Stimulated activated CD4-positive, alpha-beta T cell treated with anti-CD3 and anti-CD28 coated beads, TNF-alpha, amount 100 ng/mL, for 48 hours (primary cell): ENCODE measurements at regions not wholly inside any gene's neighbourhood (a gene's known extent, or its start where the extent isn't known, plus 50 kb on each side); places are given as distances from the start of the nearest gene placed in this dataset.

Source experiments
- DNase-seq, 3 donors: peaks; one replicate each; pipeline ENCODE4 v3.0.0-alpha.2; 2020; ENCODE audit warnings: low read depth in 3 of 3

DNA sequence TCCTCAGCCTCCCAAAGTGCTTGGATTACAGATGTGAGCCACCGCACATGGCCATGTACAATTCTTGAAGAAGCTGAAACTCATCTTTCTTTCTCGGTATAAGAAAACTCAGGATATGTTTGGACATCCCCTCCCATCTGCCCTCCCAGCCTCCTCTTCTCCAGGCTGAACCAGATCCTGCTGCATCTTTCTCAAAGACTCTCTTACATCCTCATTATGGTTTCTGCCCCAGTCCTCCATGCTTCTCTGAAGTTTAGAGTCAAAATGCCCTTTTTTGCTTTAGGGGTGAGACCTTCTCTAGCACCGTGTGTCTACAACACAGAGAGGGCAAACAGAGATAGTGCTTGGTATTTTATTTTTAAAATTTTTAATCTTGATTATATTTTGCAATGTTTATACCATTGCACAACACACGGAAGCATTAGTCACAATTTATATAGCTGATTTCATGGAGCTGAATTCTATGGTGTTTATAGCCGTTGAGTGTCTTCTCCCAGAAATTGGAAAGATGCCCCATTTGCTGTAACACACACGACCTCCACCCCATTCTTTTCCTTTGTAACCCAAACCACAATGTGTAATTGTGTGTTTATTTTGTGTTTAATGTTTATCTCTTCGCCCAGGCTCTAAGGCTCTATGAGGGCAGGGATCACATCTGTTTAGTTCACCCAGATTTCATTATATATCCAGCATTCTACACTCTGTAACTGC lies 206.0 kb upstream of the TNP1 start:
- no peak for DNase-seq

DNA sequence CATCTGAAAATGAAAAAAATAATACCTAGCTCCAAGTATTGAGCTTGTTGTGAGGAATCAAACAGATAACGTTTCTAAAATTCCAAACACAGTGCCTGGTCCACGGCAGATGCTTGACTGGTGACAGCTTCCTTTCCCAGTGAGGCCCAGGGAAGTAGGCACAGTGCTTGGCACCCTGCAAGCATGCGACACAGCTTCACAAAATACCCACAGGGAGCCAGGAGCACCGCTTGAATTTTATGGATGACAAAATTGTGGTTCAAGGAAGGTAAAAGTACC lies 205.1 kb upstream of the TNP1 start:
- DNase-seq: no peak

DNA sequence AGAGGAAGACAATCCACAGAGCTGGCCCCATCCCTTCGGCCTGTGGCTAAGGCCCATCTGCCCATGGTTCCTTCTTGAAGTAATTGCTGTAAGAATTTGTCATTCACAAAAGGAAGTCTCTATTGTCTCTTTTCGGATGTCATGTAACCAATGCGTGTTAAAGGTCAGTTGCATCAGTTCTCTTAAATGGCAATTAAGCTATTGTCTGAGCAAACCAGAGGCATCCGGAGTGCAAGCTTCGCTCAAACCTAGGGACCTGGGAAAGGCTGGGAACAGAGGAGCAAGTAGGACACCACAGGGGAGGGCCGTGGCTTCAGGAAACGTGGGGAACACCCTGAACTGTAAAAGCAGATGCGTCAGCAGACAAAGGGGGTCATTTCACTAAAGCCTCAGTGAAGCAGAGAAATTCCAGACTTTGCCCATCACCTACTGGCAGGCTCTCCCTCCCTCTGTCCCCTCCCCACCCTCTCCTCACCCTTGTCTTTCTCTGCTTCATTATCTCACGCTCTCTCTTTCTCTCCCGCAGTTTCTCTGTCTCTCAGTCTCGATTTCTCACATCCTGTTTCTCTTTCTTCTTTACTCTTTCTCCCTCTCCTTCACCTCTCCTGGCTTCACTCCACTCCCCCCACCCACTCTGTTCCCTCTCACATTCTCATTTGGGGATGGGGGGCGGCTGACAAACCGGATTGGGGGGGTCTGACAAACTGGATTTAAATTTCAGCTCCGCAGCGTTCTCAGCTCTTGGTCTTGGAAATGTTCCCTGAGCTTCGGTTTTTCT lies 204.6 kb upstream of the TNP1 start:
- no peak for DNase-seq

DNA sequence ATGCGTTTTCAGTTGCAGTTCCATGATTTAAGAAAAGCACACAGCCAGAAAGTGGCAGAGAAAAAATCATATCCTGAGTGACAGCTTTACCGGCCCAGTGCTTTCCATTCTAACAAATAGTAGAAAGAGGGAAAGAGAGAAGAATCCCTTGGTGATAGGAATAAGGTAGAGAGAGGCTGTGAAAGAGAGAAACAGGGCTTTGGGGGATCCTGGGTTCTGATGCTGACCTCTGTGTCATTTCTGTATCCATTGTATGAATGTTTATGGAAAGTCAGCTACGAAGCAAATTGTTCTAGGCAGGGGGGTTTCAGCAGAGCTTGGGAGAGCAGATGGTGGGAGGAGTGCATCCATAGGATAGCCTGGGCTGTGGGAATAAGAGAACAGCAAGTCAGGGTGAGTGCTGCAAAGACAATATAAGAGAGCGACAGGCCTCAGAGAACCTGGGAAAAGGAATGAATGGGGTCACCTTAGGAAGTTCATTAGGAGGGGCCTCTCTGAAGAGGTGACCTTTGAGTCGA lies 203.4 kb upstream of the TNP1 start:
- DNase-seq: no peak

DNA sequence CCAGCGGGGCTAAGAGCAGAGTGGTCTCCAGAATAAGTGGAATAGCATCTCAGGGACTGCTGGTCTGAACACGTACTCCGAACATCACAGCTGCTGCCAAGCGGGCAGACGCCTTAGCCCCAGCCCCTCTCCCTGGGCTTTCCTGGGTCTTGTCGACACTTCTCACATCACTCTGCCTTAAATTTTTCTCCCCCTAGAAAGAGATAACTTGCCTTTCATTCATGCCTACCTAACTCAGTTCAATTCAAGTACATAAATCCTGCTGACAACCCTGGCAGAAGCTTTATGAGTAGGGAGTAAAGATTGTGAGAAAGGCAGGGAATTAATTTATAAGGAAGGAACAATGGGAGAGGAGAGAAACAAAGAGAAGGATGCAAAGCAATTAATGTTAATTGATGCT lies 202.9 kb upstream of the TNP1 start:
- no peak for DNase-seq

DNA sequence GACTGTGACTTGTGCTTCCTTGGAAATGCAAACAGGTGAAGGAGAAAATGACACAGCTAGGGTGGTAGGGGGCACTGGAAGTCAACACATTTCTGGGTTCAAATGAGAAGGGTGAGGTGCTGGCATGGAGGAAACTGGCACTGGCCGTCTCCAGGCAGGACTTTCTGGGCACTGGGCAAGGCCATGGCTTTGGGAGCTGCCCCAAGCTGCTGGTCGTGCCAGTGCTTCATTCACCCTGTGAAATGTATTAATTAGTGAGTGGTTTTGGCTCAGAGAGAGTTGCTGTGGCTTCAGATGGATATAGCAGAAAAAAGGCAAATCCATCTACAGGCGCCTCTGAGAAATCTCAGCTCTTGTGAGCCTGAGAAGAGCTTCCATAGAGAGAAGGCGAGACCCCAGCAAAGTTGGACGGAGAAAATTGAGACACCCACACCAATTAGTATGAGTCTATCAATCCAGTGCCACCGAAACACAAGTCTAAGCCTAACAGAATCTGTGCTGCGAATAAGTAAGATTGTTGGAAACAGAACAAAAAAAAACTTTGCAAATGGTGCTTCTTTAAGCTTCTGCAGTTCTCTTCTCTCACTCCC lies 202.1 kb upstream of the TNP1 start:
- DNase-seq: no peak

DNA sequence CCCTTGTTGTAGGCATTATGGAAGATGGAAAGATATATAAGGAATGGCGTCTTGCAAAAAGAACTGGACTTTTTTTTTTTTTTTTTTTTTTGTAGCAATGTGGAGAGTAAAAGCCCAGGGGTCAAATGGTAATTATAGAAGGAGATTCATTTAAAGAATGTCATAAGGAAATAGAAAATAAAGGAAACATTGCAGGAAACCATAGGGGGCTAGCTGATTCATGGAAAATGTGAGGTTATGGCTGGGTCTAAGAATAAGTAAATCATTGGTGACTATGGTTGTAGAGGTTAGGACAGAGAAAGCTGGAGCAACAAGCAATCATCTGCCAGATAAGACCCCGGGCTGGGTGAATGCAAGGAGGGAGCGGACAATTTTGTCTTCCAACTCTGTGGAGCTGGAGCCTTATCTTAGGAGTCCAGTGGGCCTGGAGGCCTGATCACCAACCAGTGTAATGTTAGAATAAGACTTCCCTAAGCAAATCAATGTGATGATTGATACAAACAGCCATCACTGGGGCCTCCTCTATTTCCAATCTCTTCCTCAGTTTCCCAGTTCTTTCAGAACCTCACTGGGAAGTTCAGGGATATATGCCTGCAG lies 201.2 kb upstream of the TNP1 start:
- DNase-seq: no peak

DNA sequence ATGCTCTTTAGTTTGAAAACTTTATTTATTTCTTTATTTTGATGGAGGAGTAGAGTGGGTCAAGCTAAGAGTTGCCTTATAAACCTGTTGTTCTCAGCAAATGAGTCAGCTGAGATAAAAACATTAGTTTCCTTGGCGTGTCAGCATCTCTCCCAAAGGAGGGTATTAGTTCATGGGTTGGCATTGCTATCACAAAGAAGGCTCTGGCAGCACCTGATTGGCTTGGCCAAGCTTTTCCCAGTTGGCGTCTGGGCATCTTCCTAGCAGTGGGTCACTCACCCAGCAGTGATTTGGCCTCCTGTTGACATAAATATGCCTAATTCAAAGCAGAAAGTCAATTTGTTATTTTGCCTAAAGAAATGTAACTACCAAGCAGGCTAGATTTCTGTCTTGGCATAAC lies 200.7 kb upstream of the TNP1 start:
- no peak for DNase-seq

DNA sequence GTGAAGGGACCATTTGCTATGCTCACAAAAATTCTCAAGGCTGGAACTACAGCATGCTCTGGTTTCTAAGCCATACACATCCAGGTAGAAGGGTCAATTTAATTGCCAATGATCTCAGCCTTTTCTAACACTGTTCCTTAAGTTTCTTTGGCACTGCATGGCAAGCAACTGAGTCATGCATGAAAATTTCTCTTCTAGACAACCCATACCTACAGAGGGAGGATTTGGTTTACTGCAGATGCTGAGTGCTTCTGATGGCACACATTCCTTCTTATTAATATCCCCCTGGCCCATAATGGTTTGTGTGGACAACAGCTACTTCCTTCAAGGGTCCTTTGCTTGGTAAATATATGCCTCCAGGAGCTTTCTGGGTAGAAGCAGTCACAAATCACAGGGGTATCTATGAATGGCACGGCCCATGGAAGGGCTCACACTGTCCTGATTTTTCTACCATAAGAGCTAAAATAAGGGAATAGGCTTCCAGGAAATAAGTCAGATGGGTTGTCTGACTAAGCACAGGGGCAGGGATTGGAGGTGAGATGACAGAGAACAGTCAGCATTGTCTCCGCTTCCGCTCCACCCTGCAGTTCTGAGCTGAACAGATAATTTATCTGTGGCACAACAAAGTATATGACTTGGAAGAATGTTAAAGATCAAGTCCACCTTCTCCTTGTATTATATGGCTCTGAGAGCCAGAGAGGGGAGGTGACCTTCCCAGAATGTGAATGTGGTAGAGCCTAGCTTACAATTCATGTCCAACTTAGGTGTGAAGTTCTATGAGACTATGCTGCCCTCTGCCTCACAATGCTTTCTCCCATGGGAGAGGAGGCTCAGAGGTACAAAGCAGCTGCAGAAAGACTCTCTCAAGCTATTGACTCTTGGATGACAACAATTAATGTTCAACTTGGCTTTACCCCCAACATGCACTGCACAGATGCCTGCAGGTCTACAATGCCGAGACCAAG lies 199.2 kb upstream of the TNP1 start:
- DNase-seq: no peak

DNA sequence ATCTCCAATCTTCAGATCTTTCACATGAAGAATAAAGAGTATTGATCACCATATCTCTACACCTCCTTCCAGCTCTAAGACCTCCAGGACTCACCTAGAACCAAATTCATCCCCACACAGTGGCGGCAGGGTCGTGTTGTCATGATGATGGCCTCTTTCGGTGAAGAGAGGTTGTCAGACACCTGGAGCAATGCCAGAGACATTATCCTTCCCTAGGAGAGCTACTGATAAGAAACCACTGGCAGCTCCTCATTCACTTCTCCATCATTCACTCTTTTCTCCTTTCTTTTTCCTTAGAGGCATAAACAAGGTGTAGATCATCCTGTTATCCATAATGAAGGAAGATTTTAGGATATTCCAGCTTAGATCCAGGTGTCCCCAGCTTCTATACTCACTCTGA lies 197.9 kb upstream of the TNP1 start:
- DNase-seq: no peak

DNA sequence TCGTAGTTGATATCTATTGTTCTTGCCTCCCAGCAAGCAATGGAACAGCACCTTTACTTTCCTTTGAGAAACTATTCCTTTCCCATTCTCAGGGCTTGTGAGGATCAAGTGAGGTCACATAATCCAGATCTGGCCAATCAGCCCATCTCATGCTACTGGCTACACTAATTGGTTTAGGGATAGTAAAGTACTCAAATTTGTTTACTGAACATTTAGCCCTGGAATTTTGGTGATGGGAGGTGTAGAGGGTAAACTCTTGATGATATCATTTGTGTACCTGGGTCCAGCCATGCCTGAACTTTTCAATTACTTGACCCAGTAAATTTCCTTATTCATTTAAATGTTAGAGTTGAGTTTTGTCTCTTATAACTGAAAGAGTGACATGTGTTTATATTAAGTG lies 195.8 kb upstream of the TNP1 start:
- DNase-seq: no peak

DNA sequence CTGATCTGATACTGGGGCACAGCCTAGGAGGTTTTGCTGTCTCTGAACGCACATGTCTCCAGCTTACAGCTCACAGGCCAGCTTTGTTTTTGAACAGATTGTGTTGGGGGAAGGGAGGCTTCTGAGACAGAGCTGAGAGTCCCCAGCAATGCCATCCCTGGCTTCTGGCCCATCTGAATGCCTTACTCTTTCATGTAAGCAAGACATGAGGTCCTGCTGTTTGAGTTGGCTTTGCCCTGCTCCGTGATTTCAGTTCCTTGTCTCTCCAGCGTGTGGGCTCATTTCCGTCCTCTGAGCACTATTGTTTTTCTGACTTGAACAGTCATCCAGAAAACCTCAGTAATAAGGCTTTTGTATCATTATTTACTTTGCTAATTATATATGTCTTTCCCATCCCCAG lies 194.9 kb upstream of the TNP1 start:
- DNase-seq: no peak

DNA sequence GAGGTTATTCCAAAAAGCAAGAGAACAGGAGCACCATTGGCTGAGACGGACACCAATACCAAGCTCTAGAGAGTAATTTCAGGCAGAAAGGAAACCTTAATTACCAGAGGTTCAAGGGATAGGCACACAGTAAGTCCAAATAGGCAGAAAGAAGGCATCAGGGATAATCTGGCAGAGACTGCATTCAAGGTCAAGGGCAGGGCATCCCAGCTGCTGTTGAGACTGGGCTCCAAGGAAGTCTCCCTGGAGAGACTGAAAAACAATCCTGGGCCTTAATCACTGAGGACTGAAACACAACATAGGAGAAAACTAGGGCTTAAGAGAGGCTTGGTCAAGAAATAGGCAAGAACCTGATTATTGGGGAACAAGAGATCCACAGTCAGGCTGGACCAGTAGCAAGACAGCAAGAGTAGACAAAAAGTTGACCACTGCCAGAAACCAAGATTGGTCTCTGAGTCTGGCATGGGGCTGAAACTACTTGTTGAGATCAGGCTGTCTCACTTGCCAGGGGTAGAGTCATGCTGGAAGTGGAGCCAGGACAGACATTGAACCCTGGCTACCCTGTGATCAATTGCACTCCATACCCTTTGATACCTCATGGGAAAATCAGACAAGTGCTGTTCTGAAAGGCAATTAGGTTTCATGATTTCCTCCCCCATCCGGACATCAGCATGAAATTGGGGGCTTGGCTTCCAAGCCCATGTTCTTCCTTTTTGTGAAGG lies 193.2 kb upstream of the TNP1 start:
- DNase-seq: no peak

DNA sequence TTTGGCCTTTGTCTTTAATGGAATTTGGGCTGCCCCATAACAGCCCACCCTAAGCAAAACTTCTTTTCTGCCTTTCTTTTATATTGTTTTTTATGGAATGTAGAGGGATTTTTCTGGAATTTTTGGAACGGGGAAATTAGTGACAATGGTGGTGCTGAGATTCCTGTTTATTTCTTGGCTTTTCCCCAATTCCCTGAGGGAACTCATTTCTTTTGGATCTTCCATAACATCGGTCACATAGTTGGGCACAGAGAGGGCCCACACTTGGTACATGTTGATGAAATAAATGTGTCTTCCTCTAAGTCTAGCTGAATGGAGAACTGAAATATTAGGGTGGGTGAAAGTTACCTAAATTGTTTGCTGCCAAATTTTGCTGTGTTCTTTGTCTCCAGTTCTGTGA lies 191.6 kb upstream of the TNP1 start:
- no peak for DNase-seq

DNA sequence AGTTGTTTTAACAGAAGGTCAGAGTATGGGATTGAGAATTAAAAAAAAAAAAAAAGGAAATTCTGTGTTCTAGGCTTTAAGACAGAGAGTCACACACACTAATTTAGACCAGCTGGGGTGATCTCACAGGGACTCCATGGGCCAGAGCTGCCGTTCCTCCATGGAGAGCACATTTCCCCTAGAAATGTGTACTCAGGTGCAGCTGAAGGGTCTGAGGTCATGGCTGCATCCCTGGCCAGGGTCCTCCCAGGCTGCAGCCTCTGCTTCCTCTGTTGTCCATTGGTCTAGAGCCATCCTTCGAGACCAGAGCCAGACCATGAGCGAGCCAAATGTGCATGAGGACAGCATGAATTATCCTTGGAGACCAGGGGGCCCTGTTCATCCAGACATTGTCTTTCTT lies 190.1 kb upstream of the TNP1 start:
- no peak for DNase-seq

DNA sequence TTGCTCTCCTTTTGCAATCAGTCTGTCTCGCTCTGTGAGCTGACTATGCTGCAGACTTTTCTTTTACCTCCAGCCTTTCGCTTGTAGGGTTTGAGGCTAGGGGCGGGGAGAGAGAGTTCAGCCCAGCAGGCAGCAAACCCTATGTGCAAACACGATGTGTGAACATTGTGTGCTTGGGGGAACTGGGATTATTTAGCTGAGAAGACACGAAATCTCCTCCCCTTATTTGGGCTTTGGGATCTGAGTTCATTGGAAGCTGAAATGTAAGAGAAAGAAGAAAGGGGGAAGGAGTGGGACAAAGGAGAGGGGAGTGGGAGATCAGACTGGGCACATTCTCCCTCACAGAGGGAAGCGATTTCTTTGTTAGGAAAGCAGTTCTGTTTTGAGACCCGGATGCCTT lies 189.6 kb upstream of the TNP1 start:
- DNase-seq: no peak

DNA sequence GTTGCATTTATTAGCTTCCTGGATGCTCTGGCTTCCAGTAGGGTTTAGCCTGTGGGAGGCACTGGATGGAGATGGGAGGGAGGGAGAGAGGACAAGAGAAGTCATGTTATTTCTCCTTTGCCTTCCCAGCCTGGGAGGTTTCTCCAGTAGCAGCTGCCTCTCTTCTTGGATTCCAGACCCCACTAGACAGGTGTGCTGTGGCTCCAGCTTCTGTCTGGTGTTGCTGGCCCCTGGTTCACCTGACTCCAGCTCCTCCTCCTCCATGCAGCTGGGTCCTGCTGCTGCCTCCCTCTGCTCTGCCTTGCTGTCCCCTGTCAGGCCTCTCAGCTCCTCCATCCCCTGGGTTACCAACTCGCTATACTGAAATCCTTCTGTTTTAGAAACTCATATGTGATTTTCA lies 188.9 kb upstream of the TNP1 start:
- DNase-seq: no peak

DNA sequence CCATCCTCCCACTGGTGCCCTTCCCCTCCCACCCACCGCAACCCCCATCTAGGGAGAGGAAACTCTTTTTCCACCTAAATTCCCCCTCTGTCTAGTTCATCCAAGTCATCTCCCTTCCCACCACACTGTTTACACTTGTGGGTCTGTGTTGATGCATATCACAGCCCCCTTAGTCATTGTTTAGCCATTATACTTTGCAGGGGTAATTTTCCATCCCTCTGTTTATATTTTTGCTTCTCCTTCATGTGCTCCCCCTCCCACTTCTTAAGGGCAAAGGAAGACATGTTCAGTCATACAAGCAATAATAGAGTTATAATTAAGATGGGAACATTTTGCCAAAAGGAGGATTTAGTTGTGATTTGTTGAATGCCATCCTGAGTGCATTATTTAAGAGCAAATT lies 187.8 kb upstream of the TNP1 start:
- DNase-seq: no peak

DNA sequence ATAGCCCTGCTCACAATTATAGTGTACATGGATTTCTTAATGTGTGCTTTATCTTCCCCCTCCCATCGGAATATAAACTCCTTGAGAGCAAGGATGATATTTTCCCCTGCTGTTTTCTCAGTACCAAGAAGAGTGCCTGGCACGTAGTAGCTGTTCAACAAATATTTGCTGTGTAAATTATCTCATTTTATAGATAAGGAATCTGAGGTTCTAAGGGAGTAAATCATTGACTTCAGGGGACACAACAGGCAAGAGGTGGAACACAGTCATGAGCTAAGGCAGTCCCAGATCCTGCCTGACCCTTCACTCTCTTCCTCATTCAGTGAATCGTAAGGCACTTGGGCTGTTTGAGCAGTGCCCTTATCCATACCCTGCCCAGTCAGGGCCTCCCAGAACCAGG lies 187.3 kb upstream of the TNP1 start:
- DNase-seq: no peak

DNA sequence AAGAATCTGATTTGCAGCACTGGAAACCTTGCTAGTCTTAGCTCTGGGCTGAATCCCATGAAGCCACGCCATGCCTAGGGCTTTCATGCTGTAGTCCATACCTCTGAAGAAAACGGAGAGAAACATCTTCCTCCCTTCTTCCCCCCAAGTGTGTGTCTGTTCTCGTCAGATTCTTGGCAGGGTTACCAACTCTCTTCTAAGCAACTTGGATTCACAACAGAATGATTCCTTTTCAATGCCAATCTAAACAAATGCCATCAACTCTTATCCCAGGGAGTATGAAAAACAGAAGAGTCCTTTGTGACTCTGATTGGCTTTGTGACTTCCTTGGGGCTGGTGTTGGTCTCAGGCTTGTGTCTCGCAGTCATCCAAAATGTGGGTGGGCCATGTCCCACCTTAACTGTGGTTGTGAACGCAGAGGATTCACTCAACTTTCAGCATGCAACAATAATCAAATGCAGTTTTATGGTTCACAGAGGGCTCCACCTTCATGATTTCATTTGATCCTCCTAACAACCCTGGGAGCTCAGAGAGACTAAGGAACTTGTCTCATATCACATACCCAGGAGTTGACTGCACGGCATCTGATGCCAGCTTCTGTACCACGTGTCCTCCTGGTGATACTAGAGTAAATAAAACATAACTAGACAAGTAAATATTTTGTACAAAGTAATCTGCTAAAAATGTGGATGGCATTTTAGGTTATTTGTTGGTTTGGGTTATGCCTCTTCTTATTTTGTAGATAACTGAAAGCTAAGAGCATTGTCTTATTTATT lies 186.0 kb upstream of the TNP1 start:
- no peak for DNase-seq
